ENCODE measurements at regions not wholly inside any gene's neighbourhood (a gene's known extent, or its start where the extent isn't known, plus 50 kb on each side); places are given as distances from the start of the nearest gene placed in this dataset.

DNA sequence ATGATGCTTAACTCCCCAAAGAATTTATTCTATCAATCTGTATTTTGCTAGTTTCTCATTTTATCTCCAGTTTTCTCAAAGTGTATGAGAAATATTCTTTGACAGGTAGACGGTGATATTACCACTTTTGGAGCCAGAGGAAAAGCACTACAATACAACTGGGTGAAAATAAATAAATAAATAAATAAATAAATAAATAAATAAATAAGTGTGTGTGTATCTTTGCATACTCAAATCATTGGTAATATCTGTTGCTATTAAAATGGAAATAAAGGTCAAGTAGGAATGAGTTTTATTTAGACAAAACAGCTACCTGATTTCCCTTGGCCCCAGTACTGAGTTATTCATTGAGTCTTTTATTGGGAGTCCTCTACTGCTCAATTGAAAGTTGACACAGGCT, 114.3 kb downstream of the RBMX2 start:
- no peaks in the 10 kb centered on the region for H3K9me3 ChIP-seq
- H3K36me3 ChIP-seq, result no peaks in the 10 kb centered on the region
- no peaks in the 10 kb centered on the region for H3K27me3 ChIP-seq
- 75% methylated on average over 1 of the region's 1 CpG for WGBS
- H3K4me1 ChIP-seq, result no peaks in the 10 kb centered on the region
- no peak overlapping the region for H3K4me3 ChIP-seq
- intact Hi-C loops (cut with DNase I), result no loop called here
- H3K27ac ChIP-seq (replicated peaks in 1 of 4), result no peak overlapping the region
- TF ChIP-seq, protein P1, sequence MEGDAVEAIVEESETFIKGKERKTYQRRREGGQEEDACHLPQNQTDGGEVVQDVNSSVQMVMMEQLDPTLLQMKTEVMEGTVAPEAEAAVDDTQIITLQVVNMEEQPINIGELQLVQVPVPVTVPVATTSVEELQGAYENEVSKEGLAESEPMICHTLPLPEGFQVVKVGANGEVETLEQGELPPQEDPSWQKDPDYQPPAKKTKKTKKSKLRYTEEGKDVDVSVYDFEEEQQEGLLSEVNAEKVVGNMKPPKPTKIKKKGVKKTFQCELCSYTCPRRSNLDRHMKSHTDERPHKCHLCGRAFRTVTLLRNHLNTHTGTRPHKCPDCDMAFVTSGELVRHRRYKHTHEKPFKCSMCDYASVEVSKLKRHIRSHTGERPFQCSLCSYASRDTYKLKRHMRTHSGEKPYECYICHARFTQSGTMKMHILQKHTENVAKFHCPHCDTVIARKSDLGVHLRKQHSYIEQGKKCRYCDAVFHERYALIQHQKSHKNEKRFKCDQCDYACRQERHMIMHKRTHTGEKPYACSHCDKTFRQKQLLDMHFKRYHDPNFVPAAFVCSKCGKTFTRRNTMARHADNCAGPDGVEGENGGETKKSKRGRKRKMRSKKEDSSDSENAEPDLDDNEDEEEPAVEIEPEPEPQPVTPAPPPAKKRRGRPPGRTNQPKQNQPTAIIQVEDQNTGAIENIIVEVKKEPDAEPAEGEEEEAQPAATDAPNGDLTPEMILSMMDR (IDR thresholded peaks at IDR 0.05), result no peak
- no peak for TF ChIP-seq EP300 (IDR thresholded peaks at IDR 0.05)
- no peak for TF ChIP-seq POLR2A (IDR thresholded peaks at IDR 0.05; ENCODE audit: low read depth)
- no peak for TF ChIP-seq POLR2AphosphoS5 (IDR thresholded peaks at IDR 0.05)
- DNase-seq (ENCODE audit: extremely low spot score), result no peak

DNA sequence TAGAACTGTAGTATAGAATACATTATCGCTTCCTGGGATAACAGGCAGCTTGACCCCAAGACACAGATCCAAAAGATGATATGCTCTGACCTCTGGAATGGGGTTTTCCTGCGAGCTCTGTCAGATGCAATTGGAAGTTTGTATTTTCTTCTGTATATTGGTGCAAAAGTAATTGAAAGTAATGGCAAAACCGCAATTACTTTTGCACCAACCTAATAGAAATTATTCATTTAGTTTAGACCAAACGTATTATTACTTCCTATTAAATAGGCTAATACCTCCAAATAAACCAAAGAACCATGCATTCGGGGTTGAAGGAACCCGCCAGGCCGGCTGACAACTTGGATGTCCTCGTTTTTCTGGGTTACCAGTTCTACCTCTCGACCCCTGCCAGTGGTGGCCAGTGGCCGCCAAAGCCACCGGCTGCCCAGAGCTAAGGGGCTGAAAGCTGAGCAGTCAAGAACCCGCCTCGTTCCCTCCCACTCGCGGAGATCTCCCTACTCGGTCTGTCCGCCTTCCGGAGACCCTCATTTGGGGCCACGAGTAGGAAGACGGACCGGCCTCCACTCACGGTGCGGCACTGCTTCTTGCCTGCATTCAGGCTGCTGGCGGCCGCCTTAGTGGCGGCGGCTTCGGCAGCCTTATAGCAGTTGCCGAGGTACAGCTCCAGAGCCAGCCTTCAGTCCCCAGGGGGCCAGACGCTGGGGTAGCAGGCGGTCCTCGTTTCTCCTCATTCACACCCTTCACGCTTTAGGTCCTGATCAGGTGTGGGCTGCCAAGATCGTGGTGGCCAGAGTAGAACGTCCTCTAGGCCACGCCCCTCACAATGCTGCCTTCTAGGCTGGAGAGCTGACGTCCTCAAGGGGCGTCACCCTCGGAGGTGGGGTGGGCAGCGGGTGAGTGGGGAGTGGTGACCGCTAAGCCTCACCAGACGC, 121.9 kb downstream of the RBMX2 start:
- H3K4me3 ChIP-seq, result peak overlapping the region; percentile 44 to 58 (median 46)
- 52% methylated on average over 39 of the region's 42 CpGs for WGBS
- no peaks in the 10 kb centered on the region for H3K4me1 ChIP-seq
- intact Hi-C loops (cut with DNase I), result no loop called here
- TF ChIP-seq POLR2A (IDR thresholded peaks at IDR 0.05; ENCODE audit: low read depth) (no peak), EP300 (IDR thresholded peaks at IDR 0.05) (no peak), POLR2AphosphoS5 (IDR thresholded peaks at IDR 0.05) (no peak)
- TF ChIP-seq, protein P1 (IDR thresholded peaks at IDR 0.05), result no peak
- no peaks in the 10 kb centered on the region for H3K9me3 ChIP-seq
- DNase-seq (ENCODE audit: extremely low spot score), result no peak
- H3K36me3 ChIP-seq, result no peaks in the 10 kb centered on the region
- no peak overlapping the region for H3K27ac ChIP-seq (replicated peaks in 1 of 4)
- no peaks in the 10 kb centered on the region for H3K27me3 ChIP-seq

DNA sequence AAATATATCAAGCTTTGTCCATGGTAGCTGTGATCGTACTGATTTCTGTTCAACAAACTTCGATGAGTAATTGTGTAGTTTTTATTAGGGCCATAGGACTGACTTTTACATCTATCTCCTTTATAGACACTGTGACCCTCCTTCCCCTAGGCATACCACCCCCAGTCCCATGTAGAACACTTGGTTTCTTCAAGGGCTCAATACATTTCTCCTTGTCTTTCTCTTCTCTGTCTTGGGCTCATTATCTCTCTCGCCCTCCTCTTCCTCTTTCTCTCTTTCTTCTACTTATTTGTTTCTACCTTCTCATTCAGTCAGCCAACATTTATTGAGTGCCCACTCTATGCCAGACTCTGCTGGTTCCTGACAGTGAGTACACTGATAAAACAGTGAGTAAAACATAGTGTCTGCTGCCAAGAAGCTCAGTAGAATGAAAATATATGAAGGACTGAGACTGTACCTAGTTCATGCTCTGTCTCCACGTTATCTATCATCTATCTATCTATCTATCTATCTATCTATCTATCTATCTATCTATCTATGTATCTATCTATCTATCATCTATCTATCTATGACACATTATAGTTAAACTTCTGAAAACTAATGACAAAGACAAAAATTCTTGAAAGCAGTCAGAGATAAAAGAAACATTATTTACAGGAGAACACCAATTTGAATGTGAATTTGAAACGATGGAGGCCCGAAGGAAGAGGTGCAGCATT, 122.8 kb downstream of the RBMX2 start:
- H3K4me3 ChIP-seq, result peak overlapping the region; percentile 44 to 58 (median 46)

DNA sequence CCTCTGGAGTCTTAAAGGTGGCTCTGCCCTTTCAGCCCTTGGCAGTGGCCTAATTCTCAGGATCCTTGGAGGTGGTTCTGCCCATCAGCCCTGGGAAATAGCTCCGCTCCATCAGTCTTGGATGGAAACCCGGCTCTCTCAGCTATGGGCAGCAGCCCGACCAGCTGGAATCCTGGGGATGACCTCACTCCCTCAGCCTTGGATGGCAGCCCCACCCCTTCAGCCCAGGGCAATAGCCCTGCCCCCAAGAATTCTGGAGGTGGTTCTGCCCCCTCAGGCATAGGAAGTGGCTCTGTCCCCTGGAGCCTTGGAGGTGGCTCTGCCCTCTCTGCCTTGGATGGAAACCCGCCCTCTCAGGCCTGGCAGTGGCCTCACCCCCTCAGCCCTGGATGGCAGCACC, 127.7 kb downstream of the RBMX2 start:
- intact Hi-C loops (cut with DNase I), result no loop called here
- Histone ChIP-seq H3K36me3 (no peaks in the 10 kb centered on the region), H3K27ac (replicated peaks in 1 of 4) (no peak overlapping the region), H3K4me3 (no peak overlapping the region), H3K9me3 (no peaks in the 10 kb centered on the region), H3K27me3 (no peaks in the 10 kb centered on the region), H3K4me1 (no peaks in the 10 kb centered on the region)
- 62% methylated on average over 2 of the region's 4 CpGs for WGBS
- TF ChIP-seq POLR2A (IDR thresholded peaks at IDR 0.05; ENCODE audit: low read depth) (no peak), EP300 (IDR thresholded peaks at IDR 0.05) (no peak), POLR2AphosphoS5 (IDR thresholded peaks at IDR 0.05) (no peak)
- TF ChIP-seq, protein P1 (IDR thresholded peaks at IDR 0.05), result no peak
- no peak for DNase-seq (ENCODE audit: extremely low spot score)

More for the DNA sequence above, 122.8 kb downstream of the RBMX2 start:
- Histone ChIP-seq H3K9me3 (no peaks in the 10 kb centered on the region), H3K27ac (replicated peaks in 1 of 4) (no peak overlapping the region), H3K27me3 (no peaks in the 10 kb centered on the region), H3K36me3 (no peaks in the 10 kb centered on the region), H3K4me1 (no peaks in the 10 kb centered on the region)
- intact Hi-C loops (cut with DNase I), result no loop called here
- DNase-seq (ENCODE audit: extremely low spot score), result no peak
- 74% methylated on average over 6 of the region's 6 CpGs for WGBS
- no peak for TF ChIP-seq POLR2AphosphoS5 (IDR thresholded peaks at IDR 0.05)
- TF ChIP-seq EP300 (IDR thresholded peaks at IDR 0.05), result no peak
- TF ChIP-seq, protein P1 (IDR thresholded peaks at IDR 0.05), result no peak
- no peak for TF ChIP-seq POLR2A (IDR thresholded peaks at IDR 0.05; ENCODE audit: low read depth)
